ENCODE measurements at regions not wholly inside any gene's neighbourhood (a gene's known extent, or its start where the extent isn't known, plus 50 kb on each side); places are given as distances from the start of the nearest gene placed in this dataset.

- TF ChIP-seq CTCF (conservative IDR thresholded peaks at IDR 0.05 in 1 of 2, IDR thresholded peaks at IDR 0.05 in 1 of 2; ENCODE audit: low read depth in 1 of 2, low read length in 2 of 2) (no peak), EZH2 (IDR thresholded peaks at IDR 0.05; ENCODE audit: low read length, missing control alignments) (no peak)
These were observed 1504.4 kb upstream of the ZEB2 start for GRCh38 chr2:146024212-146024743.

Data from fibroblast of lung (primary cell).